NT2/D1 (cell line): ENCODE measurements at regions not wholly inside any gene's neighbourhood (a gene's known extent, or its start where the extent isn't known, plus 50 kb on each side); places are given as distances from the start of the nearest gene placed in this dataset.

ENCODE experiments used
- YY1 ChIP-seq: IDR thresholded peaks from 2 replicates; pipeline ENCODE4 v1.6.1; 2011; ENCODE audit not compliant: insufficient read length, insufficient read depth
- ZNF274 ChIP-seq: IDR thresholded peaks from 2 replicates; pipeline ENCODE4 v1.6.1; 2011; ENCODE audit warnings: mild to moderate bottlenecking, low read depth, low read length

GRCh38 chr5:136621743-136622142 is 256.4 kb upstream of the TRPC7 start:
- TF ChIP-seq ZNF274 (no peak), YY1 (no peak)
